Smooth muscle cell (in vitro differentiated cells): ENCODE measurements at regions not wholly inside any gene's neighbourhood (a gene's known extent, or its start where the extent isn't known, plus 50 kb on each side); places are given as distances from the start of the nearest gene placed in this dataset.

Source experiments
- DNase-seq: peaks from one replicate; lab custom pipeline; 2025; ENCODE audit not compliant: unreplicated experiment; lab: John Stamatoyannopoulos, UW
- H2AFZ ChIP-seq: fragments of 200-600 bp; sonication (generic); 2 replicates; pipeline ENCODE4 v1.6.0; 2016; ENCODE audit warnings: antibody characterized with exemption, low read depth, mild to moderate bottlenecking
- H3F3A ChIP-seq: fragments of 200-600 bp; sonication (generic); 2 replicates; pipeline ENCODE4 v1.6.0; 2017; ENCODE audit warnings: antibody characterized with exemption, low read depth
- H3K27ac ChIP-seq: fragments of 200-600 bp; sonication (generic); 2 replicates; pipeline ENCODE4 v1.5.1; 2016; ENCODE audit warnings: low read depth, mild to moderate bottlenecking
- H3K27me3 ChIP-seq: fragments of 200-600 bp; sonication (generic); 2 replicates; pipeline ENCODE4 v1.6.1; 2016; ENCODE audit warnings: low read depth, mild to moderate bottlenecking
- H3K36me3 ChIP-seq: fragments of 200-600 bp; sonication (generic); 2 replicates; pipeline ENCODE4 v1.5.1; 2016; ENCODE audit warnings: low read depth
- H3K4me1 ChIP-seq: fragments of 200-600 bp; sonication (generic); 2 replicates; pipeline ENCODE4 v1.5.1; 2016; ENCODE audit warnings: low read depth
- H3K4me2 ChIP-seq: fragments of 200-600 bp; sonication (generic); 2 replicates; pipeline ENCODE4 v1.6.0; 2016; ENCODE audit warnings: mild to moderate bottlenecking
- H3K4me3 ChIP-seq: fragments of 200-600 bp; sonication (generic); 2 replicates; pipeline ENCODE4 v1.5.1; 2016; ENCODE audit warnings: mild to moderate bottlenecking
- H3K79me2 ChIP-seq: fragments of 200-600 bp; sonication (generic); 2 replicates; pipeline ENCODE4 v1.6.0; 2016; ENCODE audit warnings: low read depth, mild to moderate bottlenecking
- H3K9ac ChIP-seq: fragments of 200-600 bp; sonication (generic); 2 replicates; pipeline ENCODE4 v1.6.0; 2016; ENCODE audit warnings: low read depth
- H3K9me3 ChIP-seq: fragments of 200-600 bp; sonication (generic); replicated peaks from 2 replicates; pipeline ENCODE4 v1.5.1; 2016; ENCODE audit warnings: low read depth
- H4K20me1 ChIP-seq: fragments of 200-600 bp; sonication (generic); 2 replicates; pipeline ENCODE4 v1.6.0; 2016; ENCODE audit warnings: low read depth
- CTCF ChIP-seq: fragments of 200-600 bp; sonication (generic); IDR thresholded peaks from 2 replicates; pipeline ENCODE4 v1.5.1; 2017; ENCODE audit warnings: borderline replicate concordance, mild to moderate bottlenecking, antibody characterized with exemption; ENCODE audit not compliant: insufficient read depth, poor library complexity, severe bottlenecking
- WGBS: methylation state at CpG from one replicate; pipeline ENCODE4 v1.1.7; 2016; ENCODE audit warnings: low lambda C conversion rate; 5-methylcytosine and 5-hydroxymethylcytosine counted together

- H3K4me3 ChIP-seq: no peak overlapping the region
- H3K4me2 ChIP-seq: no peak overlapping the region
- H3K27me3 ChIP-seq: no peaks in the 10 kb centered on the region
- peak overlapping the region; percentile 24 for H2AFZ ChIP-seq
- H3K27ac ChIP-seq: no peak overlapping the region
- no peaks in the 10 kb centered on the region for H3K36me3 ChIP-seq
- no peak overlapping the region for H3K9ac ChIP-seq
- no peak for DNase-seq
- no peaks in the 10 kb centered on the region for H4K20me1 ChIP-seq
- no peaks in the 10 kb centered on the region for H3F3A ChIP-seq
- WGBS: 78% methylated on average over 2 of the region's 2 CpGs
- no peak for TF ChIP-seq CTCF
- H3K79me2 ChIP-seq: no peaks in the 10 kb centered on the region
- no peaks in the 10 kb centered on the region for H3K4me1 ChIP-seq
- no peaks in the 10 kb centered on the region for H3K9me3 ChIP-seq
These were observed 793.7 kb downstream of the GRIK2 start for GRCh38 chr6:102187186-102187585.

GRCh38 chr6:102195311-102195710 lies 801.8 kb downstream of the GRIK2 start:
- no peaks in the 10 kb centered on the region for H3K27me3 ChIP-seq
- H3K4me1 ChIP-seq: no peaks in the 10 kb centered on the region
- H4K20me1 ChIP-seq: no peaks in the 10 kb centered on the region
- H3F3A ChIP-seq: no peaks in the 10 kb centered on the region
- TF ChIP-seq CTCF: no peak
- no peaks in the 10 kb centered on the region for H3K79me2 ChIP-seq
- peaks cover 8% of the 10 kb centered on the region for H3K9me3 ChIP-seq
- H3K4me2 ChIP-seq: no peak overlapping the region
- H3K9ac ChIP-seq: no peak overlapping the region
- H3K27ac ChIP-seq: no peak overlapping the region
- no peak for DNase-seq
- H3K4me3 ChIP-seq: no peak overlapping the region
- WGBS: 79% methylated on average over 1 of the region's 1 CpG
- H3K36me3 ChIP-seq: no peaks in the 10 kb centered on the region
- no peak overlapping the region for H2AFZ ChIP-seq

- TF ChIP-seq CTCF: no peak
- H4K20me1 ChIP-seq: no peaks in the 10 kb centered on the region
- no peaks in the 10 kb centered on the region for H3K27me3 ChIP-seq
- no peak for DNase-seq
- peaks cover 8% of the 10 kb centered on the region for H3K9me3 ChIP-seq
- 87% methylated on average over 3 of the region's 3 CpGs for WGBS
- no peaks in the 10 kb centered on the region for H3F3A ChIP-seq
- no peak overlapping the region for H3K4me2 ChIP-seq
- no peak overlapping the region for H2AFZ ChIP-seq
- H3K4me1 ChIP-seq: no peaks in the 10 kb centered on the region
- no peak overlapping the region for H3K9ac ChIP-seq
- no peak overlapping the region for H3K27ac ChIP-seq
- H3K4me3 ChIP-seq: no peak overlapping the region
- H3K79me2 ChIP-seq: no peaks in the 10 kb centered on the region
- H3K36me3 ChIP-seq: no peaks in the 10 kb centered on the region
These were observed 803.7 kb downstream of the GRIK2 start for GRCh38 chr6:102197211-102197610.

GRCh38 chr6:102204351-102204750 lies 810.8 kb downstream of the GRIK2 start:
- Histone ChIP-seq H4K20me1 (no peaks in the 10 kb centered on the region), H3K4me2 (no peak overlapping the region), H3K27ac (no peak overlapping the region), H3K4me3 (no peak overlapping the region), H2AFZ (no peak overlapping the region), H3K79me2 (no peaks in the 10 kb centered on the region), H3K4me1 (no peaks in the 10 kb centered on the region), H3K36me3 (no peaks in the 10 kb centered on the region), H3K9ac (no peak overlapping the region), H3K9me3 (no peaks in the 10 kb centered on the region), H3F3A (no peaks in the 10 kb centered on the region), H3K27me3 (no peaks in the 10 kb centered on the region)
- WGBS: 64% methylated on average over 3 of the region's 3 CpGs
- TF ChIP-seq CTCF: no peak
- no peak for DNase-seq
